ENCODE measurements at regions not wholly inside any gene's neighbourhood (a gene's known extent, or its start where the extent isn't known, plus 50 kb on each side); places are given as distances from the start of the nearest gene placed in this dataset.
"Not testable (repeated sequence)": the region's sequence is repeated elsewhere in the genome, so short reads cannot be mapped to it uniquely, and the experiment has no call there.

- intact Hi-C loops (cut with DNase I; ENCODE audit: low total_unique reads): no loop called here
These were observed 247.4 kb downstream of the SYT10 start for GRCh38 chr12:33192226-33192625.

GRCh38 chr12:33187409-33187808, 252.2 kb downstream of the SYT10 start:
- H3K4me3 ChIP-seq: no peak overlapping the region
- DNase-seq: no peak
- no peaks in the 10 kb centered on the region for H3K9me3 ChIP-seq
- intact Hi-C loops (cut with DNase I; ENCODE audit: low total_unique reads): no loop called here
- no peaks in the 10 kb centered on the region for H3K27me3 ChIP-seq
- no peak overlapping the region for H3K27ac ChIP-seq
- H3K4me1 ChIP-seq: no peaks in the 10 kb centered on the region
- no peaks in the 10 kb centered on the region for H3K36me3 ChIP-seq
- no peak for TF ChIP-seq CTCF (IDR thresholded peaks at IDR 0.05)

More at GRCh38 chr12:33192226-33192625, 247.4 kb downstream of the SYT10 start:
- H3K9me3 ChIP-seq: no peaks in the 10 kb centered on the region
- DNase-seq: no peak
- TF ChIP-seq CTCF (IDR thresholded peaks at IDR 0.05): no peak
- no peak overlapping the region for H3K27ac ChIP-seq
- H3K4me1 ChIP-seq: no peaks in the 10 kb centered on the region
- H3K36me3 ChIP-seq: no peaks in the 10 kb centered on the region
- H3K4me3 ChIP-seq: no peak overlapping the region
- H3K27me3 ChIP-seq: no peaks in the 10 kb centered on the region

GRCh38 chr12:33184161-33184560, 255.5 kb downstream of the SYT10 start:
- intact Hi-C loops (cut with DNase I; ENCODE audit: low total_unique reads): no loop called here
- H3K9me3 ChIP-seq: no peaks in the 10 kb centered on the region
- H3K27me3 ChIP-seq: no peaks in the 10 kb centered on the region
- no peaks in the 10 kb centered on the region for H3K36me3 ChIP-seq
- no peak for TF ChIP-seq CTCF (IDR thresholded peaks at IDR 0.05)
- DNase-seq: no peak
- no peak overlapping the region for H3K4me3 ChIP-seq
- no peak overlapping the region for H3K27ac ChIP-seq
- H3K4me1 ChIP-seq: no peaks in the 10 kb centered on the region

- Histone ChIP-seq H3K4me1 (no peaks in the 10 kb centered on the region), H3K27me3 (no peaks in the 10 kb centered on the region), H3K9me3 (no peaks in the 10 kb centered on the region), H3K36me3 (no peaks in the 10 kb centered on the region), H3K27ac (no peak overlapping the region), H3K4me3 (no peak overlapping the region)
- DNase-seq: no peak
- TF ChIP-seq CTCF (IDR thresholded peaks at IDR 0.05): no peak
- intact Hi-C loops (cut with DNase I; ENCODE audit: low total_unique reads): no loop called here
These were observed 257.1 kb downstream of the SYT10 start for GRCh38 chr12:33182485-33182884.

GRCh38 chr12:33180918-33181317, 258.7 kb downstream of the SYT10 start:
- Histone ChIP-seq H3K27ac (no peak overlapping the region), H3K27me3 (no peaks in the 10 kb centered on the region), H3K36me3 (no peaks in the 10 kb centered on the region), H3K4me1 (no peaks in the 10 kb centered on the region), H3K9me3 (no peaks in the 10 kb centered on the region), H3K4me3 (no peak overlapping the region)
- intact Hi-C loops (cut with DNase I; ENCODE audit: low total_unique reads): no loop called here
- DNase-seq: no peak
- no peak for TF ChIP-seq CTCF (IDR thresholded peaks at IDR 0.05)

- DNase-seq; H3K9me3 ChIP-seq; H3K4me1 ChIP-seq; H3K36me3 ChIP-seq; intact Hi-C loops (cut with DNase I; ENCODE audit: low total_unique reads); H3K27me3 ChIP-seq; H3K27ac ChIP-seq; H3K4me3 ChIP-seq: not testable (repeated sequence)
These were observed 269.7 kb upstream of the PKP2 start for GRCh38 chr12:33166260-33166659.
